Stomach (tissue), 8 donors: ENCODE measurements at regions not wholly inside any gene's neighbourhood (a gene's known extent, or its start where the extent isn't known, plus 50 kb on each side); places are given as distances from the start of the nearest gene placed in this dataset.
A peak's percentile ranks its signal among the peaks of the same experiment; 100 is the strongest.

Experiments used
- DNase-seq, 2 donors: peaks; one replicate each; pipeline versions ENCODE4 v3.0.0 to v3.0.0-alpha.2; 2013 to 2019
- H3K27ac ChIP-seq, 5 donors: fragments of 200-600 bp in 4 of 5; sonication (generic) in 4 of 5; one replicate each; pipeline ENCODE4 v1.5.1; 2013 to 2019; ENCODE audit warnings: mild to moderate bottlenecking in 1 of 5, moderate library complexity in 1 of 5
- H3K27me3 ChIP-seq, 3 donors: fragments of 200-600 bp; sonication (generic); one replicate each; pipeline ENCODE4 v1.5.1; 2017 to 2019; ENCODE audit warnings: mixed run types in 1 of 3
- H3K36me3 ChIP-seq, 4 donors: fragments of 200-600 bp; sonication (generic); 1 replicate in 3 of 4; 2 replicates in 1 of 4; pipeline ENCODE4 v1.5.1; 2016 to 2019
- H3K4me1 ChIP-seq, 4 donors: fragments of 200-600 bp; sonication (generic); one replicate each; pipeline ENCODE4 v1.5.1; 2016 to 2019
- H3K4me3 ChIP-seq, 4 donors: fragments of 200-600 bp; sonication (generic) in 3 of 4; one replicate each; pipeline ENCODE4 v1.5.1; 2016 to 2019; ENCODE audit warnings: mild to moderate bottlenecking in 1 of 4
- H3K9me3 ChIP-seq, 4 donors: fragments of 200-600 bp; sonication (generic); one replicate each; pipeline ENCODE4 v1.5.1; 2016 to 2019
- EP300 ChIP-seq: sonication (generic); formaldehyde crosslinking; IDR thresholded peaks from one replicate; pipeline ENCODE4 v1.6.1; 2017; ENCODE audit warnings: antibody characterized with exemption
- POLR2A ChIP-seq, 4 donors: fragments of 450-650 bp; IDR thresholded peaks; one replicate each; pipeline ENCODE4 v1.6.1; 2016; ENCODE audit warnings: antibody characterized with exemption in 4 of 4, control low read depth in 2 of 4, mild to moderate bottlenecking in 1 of 4, moderate library complexity in 1 of 4
- POLR2AphosphoS5 ChIP-seq, 3 donors: sonication (generic); formaldehyde crosslinking; IDR thresholded peaks; one replicate each; pipeline ENCODE4 v1.6.1; 2016; ENCODE audit warnings: antibody characterized with exemption in 3 of 3
- WGBS, 5 donors: extraction: QIAGEN DNeasy Blood & Tissue Kit in 3 of 5; methylation state at CpG; one replicate each; pipeline versions ENCODE4 v1.1.5 to v1.1.7; 2013 to 2018; 5-methylcytosine and 5-hydroxymethylcytosine counted together
- intact Hi-C: fragments of 100-400 bp; cut with DNase I; formaldehyde crosslinking; loops from one replicate; pipeline ENCODE4 v1.15.1; 2023; ENCODE audit warnings: low total_unique reads
- TF ChIP-seq, protein P1 (sequence below), 7 experiments: fragments of 450-650 bp in 4 of 7; fragments of 200-600 bp in 3 of 7; sonication (generic) in 3 of 7; IDR thresholded peaks; one replicate each; pipeline ENCODE4 v1.5.1; 2016 to 2019; ENCODE audit warnings: antibody characterized with exemption in 7 of 7, control low read depth in 2 of 7, mild to moderate bottlenecking in 1 of 7
- donor health status: healthy with polysubstance abuse.
- donor health status: Bipolar disorder and iron deficiency.
- donor health status: healthy.

DNA sequence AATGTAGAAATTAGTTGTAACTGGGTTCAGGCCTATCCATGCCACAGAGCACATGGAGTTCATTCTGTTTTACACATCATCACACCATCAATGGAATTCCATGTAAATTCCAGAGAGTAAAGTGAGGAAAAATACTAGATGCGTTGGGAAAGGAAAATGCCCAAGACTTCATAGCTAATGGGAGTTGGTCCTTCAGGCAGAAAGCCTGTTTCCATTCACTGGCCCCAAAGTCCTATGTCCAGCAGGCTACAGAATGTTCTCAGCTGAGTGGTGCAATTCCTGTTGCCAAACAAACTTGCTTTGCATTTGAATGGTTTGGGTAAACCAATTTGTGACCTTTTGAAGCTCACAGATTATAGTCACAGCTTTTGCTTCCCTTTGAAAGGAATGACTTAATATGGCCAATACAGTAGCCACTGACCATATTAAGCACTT is 164.6 kb upstream of the PFN2 start:
- no peak for DNase-seq
- WGBS, 5 donors: 59 to 100% (median 89%) methylated on average over 1 of the region's 1 CpG
- H3K27me3 ChIP-seq: no peaks in the 10 kb centered on the region
- H3K4me3 ChIP-seq: no peak overlapping the region
- peak; percentile 34 for TF ChIP-seq EP300
- no peak for TF ChIP-seq POLR2A (IDR thresholded peaks at IDR 0.05)
- TF ChIP-seq POLR2AphosphoS5 (IDR thresholded peaks at IDR 0.05): no peak
- TF ChIP-seq, protein P1, sequence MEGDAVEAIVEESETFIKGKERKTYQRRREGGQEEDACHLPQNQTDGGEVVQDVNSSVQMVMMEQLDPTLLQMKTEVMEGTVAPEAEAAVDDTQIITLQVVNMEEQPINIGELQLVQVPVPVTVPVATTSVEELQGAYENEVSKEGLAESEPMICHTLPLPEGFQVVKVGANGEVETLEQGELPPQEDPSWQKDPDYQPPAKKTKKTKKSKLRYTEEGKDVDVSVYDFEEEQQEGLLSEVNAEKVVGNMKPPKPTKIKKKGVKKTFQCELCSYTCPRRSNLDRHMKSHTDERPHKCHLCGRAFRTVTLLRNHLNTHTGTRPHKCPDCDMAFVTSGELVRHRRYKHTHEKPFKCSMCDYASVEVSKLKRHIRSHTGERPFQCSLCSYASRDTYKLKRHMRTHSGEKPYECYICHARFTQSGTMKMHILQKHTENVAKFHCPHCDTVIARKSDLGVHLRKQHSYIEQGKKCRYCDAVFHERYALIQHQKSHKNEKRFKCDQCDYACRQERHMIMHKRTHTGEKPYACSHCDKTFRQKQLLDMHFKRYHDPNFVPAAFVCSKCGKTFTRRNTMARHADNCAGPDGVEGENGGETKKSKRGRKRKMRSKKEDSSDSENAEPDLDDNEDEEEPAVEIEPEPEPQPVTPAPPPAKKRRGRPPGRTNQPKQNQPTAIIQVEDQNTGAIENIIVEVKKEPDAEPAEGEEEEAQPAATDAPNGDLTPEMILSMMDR (IDR thresholded peaks at IDR 0.05): no peak
- H3K27ac ChIP-seq: no peak overlapping the region
- intact Hi-C loops: loop anchor here (5.0 kb wide), 1 partner anchor 128 kb away; no protein-coding TSS in a partner anchor
- H3K4me1 ChIP-seq: peaks cover 0 to 5% (median 0%) of the 10 kb centered on the region in 4 donors
- H3K9me3 ChIP-seq: no peaks in the 10 kb centered on the region
- no peaks in the 10 kb centered on the region for H3K36me3 ChIP-seq

DNA sequence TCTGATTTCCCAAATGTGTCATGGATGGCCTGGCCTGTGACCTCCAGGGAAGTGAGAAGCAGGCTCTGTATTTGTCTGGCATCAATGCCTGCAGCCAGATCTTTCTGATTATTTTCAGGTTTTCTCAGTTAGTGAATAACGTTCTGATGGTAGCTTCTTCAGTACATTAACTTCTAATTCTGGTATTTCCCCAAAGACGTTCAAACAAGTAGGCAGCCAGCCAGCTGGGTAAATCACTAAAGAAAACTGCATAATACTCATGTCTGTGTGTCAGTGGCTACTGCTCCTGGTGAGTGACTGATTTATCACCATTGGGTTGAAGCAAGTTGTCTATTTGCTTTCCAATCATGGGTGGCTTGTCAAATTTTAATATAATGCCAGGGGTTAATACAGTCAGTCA is 162.6 kb upstream of the PFN2 start:
- TF ChIP-seq, protein P1 (IDR thresholded peaks at IDR 0.05): no peak
- TF ChIP-seq POLR2AphosphoS5 (IDR thresholded peaks at IDR 0.05): no peak
- Histone ChIP-seq H3K4me1 (peaks cover 0 to 5% (median 0%) of the 10 kb centered on the region in 4 donors), H3K27ac (no peak overlapping the region), H3K4me3 (no peak overlapping the region), H3K9me3 (no peaks in the 10 kb centered on the region), H3K27me3 (no peaks in the 10 kb centered on the region), H3K36me3 (no peaks in the 10 kb centered on the region)
- 38 to 67% (median 53%) methylated on average over 2 of the region's 2 CpGs for WGBS, 5 donors
- intact Hi-C loops: no loop called here
- no peak for DNase-seq

DNA sequence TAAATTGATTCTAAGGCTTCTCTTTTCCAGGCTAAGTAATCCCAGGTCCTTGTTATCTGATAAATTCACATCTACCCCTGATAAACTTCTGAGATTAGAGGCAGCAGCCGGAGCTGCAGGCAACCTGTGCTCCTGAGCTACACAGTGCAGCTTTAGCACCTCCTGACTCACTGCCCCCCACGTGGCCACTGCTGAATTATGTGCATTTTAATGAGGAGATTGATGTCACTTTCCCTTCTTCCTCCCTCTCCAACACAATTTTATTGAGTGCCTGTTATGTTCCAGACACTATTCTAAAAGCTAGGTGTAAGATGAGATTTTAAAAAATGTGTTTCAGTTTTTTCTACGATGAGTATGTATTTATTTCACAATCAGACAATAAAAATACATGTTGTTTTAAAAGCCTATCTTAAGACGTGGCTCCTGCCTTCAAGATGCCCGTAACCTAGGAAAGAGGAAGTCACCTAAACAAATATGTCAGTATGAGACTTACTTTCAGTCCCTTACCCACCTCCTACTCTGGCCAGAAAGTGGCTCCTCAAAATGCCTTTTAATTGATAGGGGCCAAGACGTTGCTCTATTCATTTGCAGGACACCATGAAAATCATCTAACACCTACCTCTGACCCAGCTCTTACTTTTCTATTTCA is 161.5 kb upstream of the PFN2 start:
- no peaks in the 10 kb centered on the region for H3K27me3 ChIP-seq
- peaks cover 0 to 5% (median 0%) of the 10 kb centered on the region in 4 donors for H3K4me1 ChIP-seq
- H3K36me3 ChIP-seq: no peaks in the 10 kb centered on the region
- no peak overlapping the region for H3K27ac ChIP-seq
- no peak for DNase-seq
- no peaks in the 10 kb centered on the region for H3K9me3 ChIP-seq
- TF ChIP-seq EP300 (no peak), POLR2AphosphoS5 (IDR thresholded peaks at IDR 0.05) (no peak), POLR2A (IDR thresholded peaks at IDR 0.05) (no peak)
- TF ChIP-seq, protein P1 (IDR thresholded peaks at IDR 0.05): no peak
- H3K4me3 ChIP-seq: no peak overlapping the region
- intact Hi-C loops: no loop called here
- 50 to 60% (median 55%) methylated on average over 6 of the region's 6 CpGs for WGBS, 5 donors

DNA sequence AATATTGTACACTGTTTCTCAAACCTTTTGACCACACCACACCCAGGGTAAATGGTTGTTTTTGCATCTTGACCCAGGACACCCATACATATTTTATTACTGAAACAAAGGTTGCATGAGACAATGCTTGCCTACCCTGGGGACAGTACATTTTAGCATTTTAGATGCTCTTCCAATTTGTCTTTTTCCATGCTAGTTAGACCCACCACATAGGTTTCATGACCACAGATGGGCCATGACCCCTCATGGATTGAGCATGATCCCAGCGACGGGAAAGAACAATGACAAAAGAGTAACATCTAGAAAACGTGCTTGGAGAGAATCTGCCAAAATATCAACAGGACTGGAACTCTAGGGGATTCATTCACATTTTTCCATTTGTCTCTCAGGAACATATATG is 161.0 kb upstream of the PFN2 start:
- no peak overlapping the region for H3K4me3 ChIP-seq
- H3K36me3 ChIP-seq: no peaks in the 10 kb centered on the region
- TF ChIP-seq, protein P1 (IDR thresholded peaks at IDR 0.05): no peak

More for the DNA sequence above, 161.0 kb upstream of the PFN2 start:
- Histone ChIP-seq H3K4me1 (peaks cover 0 to 3% (median 0%) of the 10 kb centered on the region in 4 donors), H3K27ac (no peak overlapping the region), H3K9me3 (no peaks in the 10 kb centered on the region), H3K27me3 (no peaks in the 10 kb centered on the region)
- intact Hi-C loops: no loop called here
- DNase-seq: no peak
- WGBS, 5 donors: 72 to 81% (median 80%) methylated on average over 3 of the region's 3 CpGs
